ENCODE measurements at regions not wholly inside any gene's neighbourhood (a gene's known extent, or its start where the extent isn't known, plus 50 kb on each side); places are given as distances from the start of the nearest gene placed in this dataset.

DNA sequence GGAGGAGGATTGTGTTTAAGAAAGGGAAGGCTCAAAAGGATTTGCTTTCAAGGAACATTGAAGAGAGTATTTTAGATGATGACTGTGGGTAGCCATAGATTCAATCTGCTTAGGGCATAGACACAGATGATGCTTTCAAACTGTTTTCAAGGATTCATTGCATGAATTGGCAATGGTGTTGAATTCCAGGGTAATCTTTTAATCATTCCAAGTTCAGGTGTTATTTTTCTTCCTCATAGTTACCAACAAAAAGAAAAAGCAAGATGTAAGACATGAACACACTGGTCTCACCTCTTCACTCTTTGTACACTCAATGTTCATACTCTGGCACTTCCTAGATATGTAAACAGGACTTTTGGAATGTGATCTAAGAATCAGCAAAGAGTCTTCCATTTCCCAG is 167.0 kb upstream of the RHOBTB1 start:
- Histone ChIP-seq H3K4me3 (ENCODE audit: low read length in 2 of 2) (no peak overlapping the region), H4K91ac (ENCODE audit: low read depth, low read length, poor library complexity) (no peak overlapping the region), H3K9ac (ENCODE audit: low read depth, low read length, poor library complexity) (no peak overlapping the region), H3K9me3 (replicated peaks in 1 of 2; ENCODE audit: control insufficient read depth in 2 of 2, insufficient read depth in 1 of 2, low read depth in 1 of 2, low read length in 2 of 2) (no peaks in the 10 kb centered on the region), H2BK12ac (ENCODE audit: low read length) (no peak overlapping the region), H2BK120ac (ENCODE audit: low read depth, low read length) (no peak overlapping the region), H3K18ac (ENCODE audit: low read length) (no peak overlapping the region), H3K27ac (replicated peaks; ENCODE audit: low read length) (no peak overlapping the region), H3K14ac (ENCODE audit: low read length) (no peak overlapping the region), H3K36me3 (replicated peaks in 1 of 2; ENCODE audit: control insufficient read depth in 2 of 2, insufficient read depth in 2 of 2, low read length in 2 of 2) (no peaks in the 10 kb centered on the region), H3K23ac (ENCODE audit: low read depth, low read length, poor library complexity) (no peak overlapping the region), H3K4me2 (ENCODE audit: insufficient read depth, low read length, poor library complexity, severe bottlenecking) (no peak overlapping the region), H2AFZ (ENCODE audit: low read length) (no peak overlapping the region), H4K8ac (ENCODE audit: low read depth, low read length) (no peak overlapping the region), H2BK15ac (ENCODE audit: low read length) (no peak overlapping the region), H3K79me1 (ENCODE audit: low read depth, low read length) (no peaks in the 10 kb centered on the region), H3K4me1 (ENCODE audit: control insufficient read depth in 2 of 2, insufficient read depth in 1 of 2, low read depth in 1 of 2, low read length in 2 of 2) (no peaks in the 10 kb centered on the region), H2AK5ac (ENCODE audit: low read depth, low read length) (no peak overlapping the region), H3K27me3 (ENCODE audit: control insufficient read depth in 3 of 3, insufficient read depth in 3 of 3, low read depth in 1 of 3, low read length in 3 of 3) (no peaks in the 10 kb centered on the region), H3K4ac (ENCODE audit: low read length) (no peak overlapping the region), H2BK5ac (ENCODE audit: low read length) (no peak overlapping the region)
- no peak for DNase-seq (ENCODE audit: low spot score)

DNA sequence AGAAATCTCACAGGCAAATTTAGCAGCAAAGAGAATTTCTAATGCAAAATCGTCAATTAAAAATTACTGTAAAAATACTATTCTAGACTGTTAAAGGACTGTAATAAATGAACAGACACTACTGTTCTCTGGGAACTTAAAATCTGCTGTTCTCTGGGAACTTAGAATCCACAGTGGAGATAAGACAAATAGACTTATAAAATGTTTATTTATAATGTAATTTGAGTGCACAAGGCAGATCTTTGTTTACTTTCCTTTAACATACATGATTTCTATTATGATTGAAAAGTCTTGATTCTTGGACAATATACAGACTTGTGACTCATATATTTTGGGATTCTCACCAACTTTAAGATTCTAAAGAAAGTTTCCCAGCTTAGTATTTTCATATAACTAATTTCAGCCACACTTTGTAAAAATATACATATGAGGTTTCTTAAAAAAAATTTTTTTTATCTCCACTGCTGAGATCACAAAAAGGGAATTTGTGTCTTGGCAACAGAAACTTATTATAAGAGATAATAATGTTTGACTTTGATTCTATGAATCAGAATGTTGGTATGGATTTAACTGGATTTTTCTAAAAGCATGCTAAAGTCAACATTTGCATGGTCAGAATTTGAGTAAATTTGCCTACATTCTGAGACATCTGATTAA is 166.3 kb upstream of the RHOBTB1 start:
- no peaks in the 10 kb centered on the region for H3K27me3 ChIP-seq (ENCODE audit: control insufficient read depth in 3 of 3, insufficient read depth in 3 of 3, low read depth in 1 of 3, low read length in 3 of 3)
- no peak for DNase-seq (ENCODE audit: low spot score)
- H4K91ac ChIP-seq (ENCODE audit: low read depth, low read length, poor library complexity) = no peak overlapping the region
- H3K23ac ChIP-seq (ENCODE audit: low read depth, low read length, poor library complexity) = no peak overlapping the region
- H2AFZ ChIP-seq (ENCODE audit: low read length) = no peak overlapping the region
- H2BK5ac ChIP-seq (ENCODE audit: low read length) = no peak overlapping the region
- no peak overlapping the region for H3K18ac ChIP-seq (ENCODE audit: low read length)
- no peak overlapping the region for H2AK5ac ChIP-seq (ENCODE audit: low read depth, low read length)
- no peaks in the 10 kb centered on the region for H3K9me3 ChIP-seq (replicated peaks in 1 of 2; ENCODE audit: control insufficient read depth in 2 of 2, insufficient read depth in 1 of 2, low read depth in 1 of 2, low read length in 2 of 2)
- no peak overlapping the region for H2BK12ac ChIP-seq (ENCODE audit: low read length)
- no peaks in the 10 kb centered on the region for H3K36me3 ChIP-seq (replicated peaks in 1 of 2; ENCODE audit: control insufficient read depth in 2 of 2, insufficient read depth in 2 of 2, low read length in 2 of 2)
- no peak overlapping the region for H3K14ac ChIP-seq (ENCODE audit: low read length)
- H3K79me1 ChIP-seq (ENCODE audit: low read depth, low read length) = no peaks in the 10 kb centered on the region
- no peak overlapping the region for H2BK15ac ChIP-seq (ENCODE audit: low read length)
- H2BK120ac ChIP-seq (ENCODE audit: low read depth, low read length) = no peak overlapping the region
- H3K4me1 ChIP-seq (ENCODE audit: control insufficient read depth in 2 of 2, insufficient read depth in 1 of 2, low read depth in 1 of 2, low read length in 2 of 2) = no peaks in the 10 kb centered on the region
- no peak overlapping the region for H3K27ac ChIP-seq (replicated peaks; ENCODE audit: low read length)
- no peak overlapping the region for H4K8ac ChIP-seq (ENCODE audit: low read depth, low read length)
- H3K4me3 ChIP-seq (ENCODE audit: low read length in 2 of 2) = no peak overlapping the region
- H3K9ac ChIP-seq (ENCODE audit: low read depth, low read length, poor library complexity) = no peak overlapping the region
- H3K4ac ChIP-seq (ENCODE audit: low read length) = no peak overlapping the region
- WGBS, 2 donors (ENCODE audit: extremely low coverage in 2 of 2, insufficient read length in 2 of 2, insufficient replicate concordance in 1 of 2) = no CpG with 5 or more reads among the region's 1 CpG
- no peak overlapping the region for H3K4me2 ChIP-seq (ENCODE audit: insufficient read depth, low read length, poor library complexity, severe bottlenecking)

DNA sequence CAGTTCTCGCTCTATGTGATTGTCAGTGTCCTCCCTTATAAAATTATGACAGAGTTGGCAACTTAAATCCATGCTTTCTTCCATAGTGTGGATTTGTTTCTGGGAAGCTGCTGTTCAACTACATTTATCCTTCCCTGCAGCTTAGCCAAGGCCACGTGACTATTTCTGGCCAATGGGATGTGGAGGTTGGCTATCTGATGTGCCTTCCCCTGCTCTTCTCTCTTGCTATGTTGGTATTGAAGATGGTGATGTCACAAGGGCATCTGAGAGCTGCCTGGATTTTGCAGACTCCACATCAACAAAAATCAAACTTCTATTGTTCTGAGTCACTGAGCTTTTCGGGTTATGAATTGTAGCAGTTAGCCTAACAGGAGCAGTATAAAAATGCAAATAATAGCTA is 164.9 kb upstream of the RHOBTB1 start:
- H4K8ac ChIP-seq (ENCODE audit: low read depth, low read length) = no peak overlapping the region
- no peak overlapping the region for H3K9ac ChIP-seq (ENCODE audit: low read depth, low read length, poor library complexity)
- H2BK12ac ChIP-seq (ENCODE audit: low read length) = no peak overlapping the region
- no peak overlapping the region for H3K4me2 ChIP-seq (ENCODE audit: insufficient read depth, low read length, poor library complexity, severe bottlenecking)
- no peaks in the 10 kb centered on the region for H3K27me3 ChIP-seq (ENCODE audit: control insufficient read depth in 3 of 3, insufficient read depth in 3 of 3, low read depth in 1 of 3, low read length in 3 of 3)
- H3K14ac ChIP-seq (ENCODE audit: low read length) = no peak overlapping the region
- no CpG with 5 or more reads among the region's 3 CpGs for WGBS, 2 donors (ENCODE audit: extremely low coverage in 2 of 2, insufficient read length in 2 of 2, insufficient replicate concordance in 1 of 2)
- H3K23ac ChIP-seq (ENCODE audit: low read depth, low read length, poor library complexity) = no peak overlapping the region
- no peaks in the 10 kb centered on the region for H3K4me1 ChIP-seq (ENCODE audit: control insufficient read depth in 2 of 2, insufficient read depth in 1 of 2, low read depth in 1 of 2, low read length in 2 of 2)
- H2BK5ac ChIP-seq (ENCODE audit: low read length) = no peak overlapping the region
- H2AFZ ChIP-seq (ENCODE audit: low read length) = no peak overlapping the region
- no peak overlapping the region for H2BK120ac ChIP-seq (ENCODE audit: low read depth, low read length)
- no peak overlapping the region for H3K4me3 ChIP-seq (ENCODE audit: low read length in 2 of 2)
- H2BK15ac ChIP-seq (ENCODE audit: low read length) = no peak overlapping the region
- H3K27ac ChIP-seq (replicated peaks; ENCODE audit: low read length) = no peak overlapping the region
- no peaks in the 10 kb centered on the region for H3K79me1 ChIP-seq (ENCODE audit: low read depth, low read length)
- H2AK5ac ChIP-seq (ENCODE audit: low read depth, low read length) = no peak overlapping the region
- DNase-seq (ENCODE audit: low spot score) = no peak
- H3K9me3 ChIP-seq (replicated peaks in 1 of 2; ENCODE audit: control insufficient read depth in 2 of 2, insufficient read depth in 1 of 2, low read depth in 1 of 2, low read length in 2 of 2) = no peaks in the 10 kb centered on the region
- H3K36me3 ChIP-seq (replicated peaks in 1 of 2; ENCODE audit: control insufficient read depth in 2 of 2, insufficient read depth in 2 of 2, low read length in 2 of 2) = no peaks in the 10 kb centered on the region
- H4K91ac ChIP-seq (ENCODE audit: low read depth, low read length, poor library complexity) = no peak overlapping the region
- no peak overlapping the region for H3K4ac ChIP-seq (ENCODE audit: low read length)
- H3K18ac ChIP-seq (ENCODE audit: low read length) = no peak overlapping the region

DNA sequence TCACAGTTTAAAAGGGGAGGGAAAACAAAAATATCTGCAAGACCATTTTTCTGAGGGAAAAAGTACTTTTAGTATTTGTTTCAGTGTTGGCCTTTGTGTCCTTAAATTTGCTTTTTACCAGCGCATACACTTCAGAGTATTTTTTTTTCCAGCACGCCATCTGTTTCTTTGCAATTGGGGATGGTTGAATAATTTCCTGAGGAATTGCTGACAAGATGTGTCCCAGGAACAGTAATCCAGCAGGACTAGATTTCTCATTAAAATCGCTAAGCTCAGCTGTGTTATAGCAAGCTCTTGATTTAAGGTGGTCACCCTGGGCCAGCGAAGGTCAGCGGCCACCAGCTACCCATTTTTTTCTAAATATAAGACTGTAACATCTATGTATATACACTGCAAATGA is 156.9 kb upstream of the RHOBTB1 start:
- no peak overlapping the region for H3K18ac ChIP-seq (ENCODE audit: low read length)
- H4K91ac ChIP-seq (ENCODE audit: low read depth, low read length, poor library complexity) = no peak overlapping the region
- no peaks in the 10 kb centered on the region for H3K27me3 ChIP-seq (ENCODE audit: control insufficient read depth in 3 of 3, insufficient read depth in 3 of 3, low read depth in 1 of 3, low read length in 3 of 3)
- H2AK5ac ChIP-seq (ENCODE audit: low read depth, low read length) = no peak overlapping the region
- no peak overlapping the region for H3K27ac ChIP-seq (replicated peaks; ENCODE audit: low read length)
- H2BK5ac ChIP-seq (ENCODE audit: low read length) = no peak overlapping the region
- H3K9me3 ChIP-seq (replicated peaks in 1 of 2; ENCODE audit: control insufficient read depth in 2 of 2, insufficient read depth in 1 of 2, low read depth in 1 of 2, low read length in 2 of 2) = no peaks in the 10 kb centered on the region
- no CpG with 5 or more reads among the region's 5 CpGs for WGBS, 2 donors (ENCODE audit: extremely low coverage in 2 of 2, insufficient read length in 2 of 2, insufficient replicate concordance in 1 of 2)
- no peak overlapping the region for H3K14ac ChIP-seq (ENCODE audit: low read length)
- no peaks in the 10 kb centered on the region for H3K4me1 ChIP-seq (ENCODE audit: control insufficient read depth in 2 of 2, insufficient read depth in 1 of 2, low read depth in 1 of 2, low read length in 2 of 2)
- DNase-seq (ENCODE audit: low spot score) = no peak
- no peak overlapping the region for H4K8ac ChIP-seq (ENCODE audit: low read depth, low read length)
- H3K9ac ChIP-seq (ENCODE audit: low read depth, low read length, poor library complexity) = no peak overlapping the region
- H3K4me2 ChIP-seq (ENCODE audit: insufficient read depth, low read length, poor library complexity, severe bottlenecking) = no peak overlapping the region
- no peak overlapping the region for H3K23ac ChIP-seq (ENCODE audit: low read depth, low read length, poor library complexity)
- H2BK12ac ChIP-seq (ENCODE audit: low read length) = no peak overlapping the region
- H3K4me3 ChIP-seq (ENCODE audit: low read length in 2 of 2) = no peak overlapping the region
- H3K36me3 ChIP-seq (replicated peaks in 1 of 2; ENCODE audit: control insufficient read depth in 2 of 2, insufficient read depth in 2 of 2, low read length in 2 of 2) = no peaks in the 10 kb centered on the region
- H3K4ac ChIP-seq (ENCODE audit: low read length) = no peak overlapping the region
- no peak overlapping the region for H2BK15ac ChIP-seq (ENCODE audit: low read length)
- H2AFZ ChIP-seq (ENCODE audit: low read length) = no peak overlapping the region
- H2BK120ac ChIP-seq (ENCODE audit: low read depth, low read length) = no peak overlapping the region
- H3K79me1 ChIP-seq (ENCODE audit: low read depth, low read length) = no peaks in the 10 kb centered on the region
